Choroid plexus epithelial cell (primary cell): ENCODE measurements at regions not wholly inside any gene's neighbourhood (a gene's known extent, or its start where the extent isn't known, plus 50 kb on each side); places are given as distances from the start of the nearest gene placed in this dataset.

Experiments used
- DNase-seq: peaks from one replicate; pipeline ENCODE4 v3.0.0-alpha.2; 2010; ENCODE audit warnings: low read depth
- H3K4me3 ChIP-seq: 2 replicates; pipeline ENCODE4 v1.5.1; 2011; ENCODE audit warnings: low read depth, mild to moderate bottlenecking, control low read depth, low read length, moderate library complexity
- CTCF ChIP-seq: conservative IDR thresholded peaks from 2 replicates; pipeline ENCODE4 v1.5.1; 2011; ENCODE audit warnings: low read depth, mild to moderate bottlenecking, control low read depth, inconsistent platforms, low read length, moderate library complexity

DNA sequence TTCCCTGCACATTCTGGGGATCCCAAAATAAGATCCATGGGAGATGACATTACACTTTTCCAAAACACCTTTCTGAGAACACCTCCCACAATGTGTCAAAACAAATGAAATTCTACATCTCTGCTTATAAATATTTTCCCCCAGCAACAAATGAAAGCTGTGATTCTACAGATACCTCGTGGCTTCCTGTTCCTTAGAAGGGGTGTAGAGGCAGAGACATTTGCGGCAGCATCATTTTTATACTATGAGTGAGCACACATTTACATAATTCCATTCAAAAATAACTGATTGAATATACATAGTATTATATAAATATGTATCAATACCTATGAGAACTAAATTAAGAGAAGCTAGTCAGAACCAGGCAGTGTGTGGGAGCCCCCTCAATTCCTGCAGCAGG, 213.9 kb upstream of the JARID2 start:
- H3K4me3 ChIP-seq: no peak overlapping the region
- TF ChIP-seq CTCF: no peak
- DNase-seq: no peak

DNA sequence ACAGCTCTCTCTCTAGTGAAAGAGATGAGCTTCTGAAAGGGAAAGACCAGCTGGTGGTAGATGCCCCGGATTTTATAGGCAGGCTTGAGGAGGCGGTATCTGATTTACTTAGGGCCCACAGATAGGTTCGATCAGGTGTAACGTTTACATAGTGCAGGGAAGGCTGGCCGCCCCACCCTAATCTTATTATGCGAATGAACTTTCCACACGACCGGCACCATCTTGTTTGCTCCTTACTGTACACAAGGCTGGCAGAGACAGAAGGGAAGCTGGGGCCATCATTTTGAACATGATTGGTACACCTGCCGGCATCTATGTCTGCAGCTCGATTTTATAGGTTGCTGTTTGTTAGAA, 212.0 kb upstream of the JARID2 start:
- DNase-seq: no peak
- no peak for TF ChIP-seq CTCF
- no peak overlapping the region for H3K4me3 ChIP-seq

- no peak for TF ChIP-seq CTCF
- DNase-seq: no peak
- H3K4me3 ChIP-seq: no peak overlapping the region
Measured at GRCh38 chr6:15036690-15037245, 209.1 kb upstream of the JARID2 start.

DNA sequence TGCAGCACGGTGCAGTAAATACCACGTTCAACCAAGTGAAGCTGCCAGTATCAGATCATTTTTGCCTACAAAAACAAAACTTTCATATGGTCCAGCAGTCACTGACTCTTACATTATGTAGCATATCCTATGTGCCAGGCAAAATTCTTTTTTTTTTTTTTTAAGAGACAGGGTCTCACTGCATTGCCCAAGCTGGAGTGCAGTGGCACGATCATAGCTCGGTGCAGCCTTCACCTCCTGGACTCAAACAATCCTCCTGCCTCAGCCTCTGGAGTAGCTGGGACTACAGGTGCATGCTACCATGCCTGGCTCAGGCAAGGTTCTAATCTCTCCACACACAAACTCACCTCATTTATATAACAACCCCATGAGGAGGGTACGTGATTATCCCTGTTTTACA, 208.6 kb upstream of the JARID2 start:
- no peak overlapping the region for H3K4me3 ChIP-seq
- DNase-seq: no peak
- no peak for TF ChIP-seq CTCF

GRCh38 chr6:15038013-15038791, 207.7 kb upstream of the JARID2 start:
- no peak for TF ChIP-seq CTCF
- H3K4me3 ChIP-seq: no peak overlapping the region
- DNase-seq: no peak

DNA sequence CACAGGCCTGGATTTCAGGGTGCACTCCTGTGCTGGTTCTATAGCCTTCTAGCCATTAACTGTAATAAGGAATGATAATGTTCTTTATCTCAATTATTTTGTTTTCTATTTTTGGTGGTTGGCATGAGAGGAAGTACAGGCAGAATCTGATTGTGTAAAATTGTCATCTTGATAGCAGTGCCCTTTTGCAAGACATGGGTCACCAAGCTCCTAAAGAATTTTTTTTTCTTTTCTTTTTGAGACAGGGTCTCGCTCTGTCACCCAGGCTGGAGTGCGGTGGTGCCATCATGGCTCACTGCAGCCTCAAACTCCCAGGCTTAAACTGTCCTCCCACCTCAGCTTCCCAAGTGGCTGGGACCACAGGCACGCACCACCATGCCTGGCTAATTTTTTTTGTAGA, 206.7 kb upstream of the JARID2 start:
- H3K4me3 ChIP-seq: no peak overlapping the region
- DNase-seq: no peak
- TF ChIP-seq CTCF: no peak

DNA sequence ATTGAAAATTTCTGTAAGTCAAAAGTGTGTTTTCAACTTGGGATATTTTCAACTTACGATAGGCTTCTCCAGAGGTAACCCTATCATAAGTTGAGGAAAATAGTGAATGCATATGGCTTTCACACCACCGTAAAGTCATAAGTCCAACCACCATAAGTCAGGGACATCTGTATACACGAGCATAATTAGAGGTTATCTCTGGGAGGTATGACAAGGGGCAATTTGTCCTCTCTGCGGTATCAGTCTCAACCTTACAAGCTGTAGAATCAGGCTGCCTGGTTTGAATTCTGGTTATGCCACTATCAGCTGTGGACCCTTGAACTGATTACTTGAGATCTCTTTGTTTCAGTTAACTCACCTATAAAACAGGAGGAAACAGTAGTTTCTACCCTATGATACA, 202.9 kb upstream of the JARID2 start:
- no peak for TF ChIP-seq CTCF
- no peak overlapping the region for H3K4me3 ChIP-seq
- no peak for DNase-seq
